ENCODE measurements at regions not wholly inside any gene's neighbourhood (a gene's known extent, or its start where the extent isn't known, plus 50 kb on each side); places are given as distances from the start of the nearest gene placed in this dataset.

DNA sequence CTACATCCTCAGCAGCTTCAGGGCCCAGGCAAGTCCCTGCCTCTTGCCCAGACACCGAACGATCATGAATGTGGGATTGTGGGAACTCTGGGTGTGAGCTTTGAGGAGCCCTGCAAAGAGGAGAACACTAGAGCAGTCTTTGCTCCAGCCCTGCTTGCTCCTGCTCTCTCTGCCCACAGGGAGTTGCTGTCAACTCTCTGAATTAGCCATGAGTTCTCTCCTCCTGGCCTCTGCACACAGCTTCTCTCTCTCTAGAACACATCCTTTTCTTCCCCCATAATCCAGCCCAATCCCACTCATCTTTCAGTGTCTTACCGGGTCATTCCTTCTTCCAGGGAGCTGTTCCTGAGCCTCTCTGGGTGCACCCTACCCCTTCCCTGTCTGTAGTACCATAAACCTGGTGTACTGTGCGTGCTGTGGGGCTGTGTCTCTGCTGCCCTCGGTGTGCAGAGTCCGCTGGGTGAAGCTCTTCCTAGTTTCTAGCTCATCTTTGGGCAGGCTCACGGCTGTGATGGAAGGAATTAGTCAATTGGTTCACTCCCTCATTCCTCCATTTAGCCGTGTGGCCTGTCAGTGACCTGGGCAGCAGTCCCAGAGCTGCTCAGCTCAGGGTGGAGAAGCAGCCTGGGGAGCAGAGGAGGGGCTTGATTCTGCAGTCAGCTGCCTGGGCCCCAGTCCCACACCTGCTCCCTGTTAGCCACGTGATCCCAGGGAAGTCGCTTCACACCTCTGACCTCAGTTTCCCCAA is 132.9 kb upstream of the HDAC4 start:
- TF ChIP-seq, protein P1, sequence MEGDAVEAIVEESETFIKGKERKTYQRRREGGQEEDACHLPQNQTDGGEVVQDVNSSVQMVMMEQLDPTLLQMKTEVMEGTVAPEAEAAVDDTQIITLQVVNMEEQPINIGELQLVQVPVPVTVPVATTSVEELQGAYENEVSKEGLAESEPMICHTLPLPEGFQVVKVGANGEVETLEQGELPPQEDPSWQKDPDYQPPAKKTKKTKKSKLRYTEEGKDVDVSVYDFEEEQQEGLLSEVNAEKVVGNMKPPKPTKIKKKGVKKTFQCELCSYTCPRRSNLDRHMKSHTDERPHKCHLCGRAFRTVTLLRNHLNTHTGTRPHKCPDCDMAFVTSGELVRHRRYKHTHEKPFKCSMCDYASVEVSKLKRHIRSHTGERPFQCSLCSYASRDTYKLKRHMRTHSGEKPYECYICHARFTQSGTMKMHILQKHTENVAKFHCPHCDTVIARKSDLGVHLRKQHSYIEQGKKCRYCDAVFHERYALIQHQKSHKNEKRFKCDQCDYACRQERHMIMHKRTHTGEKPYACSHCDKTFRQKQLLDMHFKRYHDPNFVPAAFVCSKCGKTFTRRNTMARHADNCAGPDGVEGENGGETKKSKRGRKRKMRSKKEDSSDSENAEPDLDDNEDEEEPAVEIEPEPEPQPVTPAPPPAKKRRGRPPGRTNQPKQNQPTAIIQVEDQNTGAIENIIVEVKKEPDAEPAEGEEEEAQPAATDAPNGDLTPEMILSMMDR (IDR thresholded peaks at IDR 0.05; ENCODE audit: poor library complexity, severe bottlenecking): no peak
- Histone ChIP-seq H3K27me3 (ENCODE audit: insufficient read depth, poor library complexity, severe bottlenecking) (no peaks in the 10 kb centered on the region), H3K4me1 (ENCODE audit: insufficient read depth, poor library complexity, severe bottlenecking) (no peaks in the 10 kb centered on the region), H3K27ac (ENCODE audit: poor library complexity, severe bottlenecking) (no peak overlapping the region), H3K4me3 (ENCODE audit: severe bottlenecking) (no peak overlapping the region), H3K36me3 (ENCODE audit: low read depth) (no peaks in the 10 kb centered on the region), H3K9me3 (ENCODE audit: severe bottlenecking) (no peaks in the 10 kb centered on the region)
- no peak for ATAC-seq (ENCODE audit: low read depth)
- DNase-seq (ENCODE audit: low spot score): peak; percentile 12

DNA sequence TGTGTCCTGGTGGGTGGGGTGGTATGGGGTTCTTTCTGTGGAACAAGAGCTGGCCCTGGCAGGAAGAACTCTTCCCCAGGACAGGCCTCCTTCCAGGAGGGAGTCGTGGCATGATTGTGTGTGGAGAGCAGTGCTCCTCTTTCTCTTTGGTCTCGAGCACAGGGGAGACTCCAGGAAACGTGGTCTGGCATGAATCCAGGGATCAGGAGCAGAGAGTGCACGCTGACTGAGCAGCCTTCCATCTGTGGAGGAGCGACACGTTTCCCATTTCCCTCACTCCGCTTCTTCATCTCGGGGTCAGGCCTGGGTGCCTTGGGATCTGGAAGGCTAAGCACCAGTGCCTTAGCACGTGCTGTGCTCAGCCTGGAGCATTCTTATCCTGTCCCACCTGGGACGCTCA is 132.0 kb upstream of the HDAC4 start:
- Histone ChIP-seq H3K4me3 (ENCODE audit: severe bottlenecking) (no peak overlapping the region), H3K27ac (ENCODE audit: poor library complexity, severe bottlenecking) (no peak overlapping the region), H3K4me1 (ENCODE audit: insufficient read depth, poor library complexity, severe bottlenecking) (no peaks in the 10 kb centered on the region), H3K36me3 (ENCODE audit: low read depth) (no peaks in the 10 kb centered on the region), H3K27me3 (ENCODE audit: insufficient read depth, poor library complexity, severe bottlenecking) (no peaks in the 10 kb centered on the region), H3K9me3 (ENCODE audit: severe bottlenecking) (no peaks in the 10 kb centered on the region)
- peak; percentile 51 for DNase-seq (ENCODE audit: low spot score)
- TF ChIP-seq, protein P1 (IDR thresholded peaks at IDR 0.05; ENCODE audit: poor library complexity, severe bottlenecking): no peak
- ATAC-seq (ENCODE audit: low read depth): peak; percentile 58; the same call in 2 of the 3 replicates

DNA sequence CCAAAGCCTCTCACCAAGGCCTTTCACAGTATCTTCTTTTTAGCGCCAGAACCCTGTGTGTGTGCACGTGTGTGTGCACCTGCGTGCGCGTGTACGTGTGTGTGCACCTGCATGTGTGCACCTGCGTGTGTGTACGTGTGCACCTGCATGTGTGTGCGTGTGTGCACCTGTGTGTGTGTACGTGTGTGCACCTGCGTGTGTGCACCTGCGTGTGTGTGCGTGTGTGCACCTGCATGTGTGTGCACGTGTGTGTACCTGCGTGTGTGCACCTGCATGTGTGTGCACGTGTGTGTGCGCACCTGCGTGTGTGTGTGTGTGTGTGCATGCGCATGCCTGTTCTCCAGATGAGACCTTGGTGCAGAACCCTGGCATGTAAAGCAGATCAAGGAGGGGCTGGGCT is 131.4 kb upstream of the HDAC4 start:
- H3K9me3 ChIP-seq (ENCODE audit: severe bottlenecking): no peaks in the 10 kb centered on the region
- H3K27me3 ChIP-seq (ENCODE audit: insufficient read depth, poor library complexity, severe bottlenecking): no peaks in the 10 kb centered on the region
- DNase-seq (ENCODE audit: low spot score) (peak; percentile 8), ATAC-seq (ENCODE audit: low read depth) (no peak)
- TF ChIP-seq, protein P1 (IDR thresholded peaks at IDR 0.05; ENCODE audit: poor library complexity, severe bottlenecking): no peak
- H3K4me1 ChIP-seq (ENCODE audit: insufficient read depth, poor library complexity, severe bottlenecking): no peaks in the 10 kb centered on the region
- no peaks in the 10 kb centered on the region for H3K36me3 ChIP-seq (ENCODE audit: low read depth)
- H3K4me3 ChIP-seq (ENCODE audit: severe bottlenecking): no peak overlapping the region
- H3K27ac ChIP-seq (ENCODE audit: poor library complexity, severe bottlenecking): no peak overlapping the region

DNA sequence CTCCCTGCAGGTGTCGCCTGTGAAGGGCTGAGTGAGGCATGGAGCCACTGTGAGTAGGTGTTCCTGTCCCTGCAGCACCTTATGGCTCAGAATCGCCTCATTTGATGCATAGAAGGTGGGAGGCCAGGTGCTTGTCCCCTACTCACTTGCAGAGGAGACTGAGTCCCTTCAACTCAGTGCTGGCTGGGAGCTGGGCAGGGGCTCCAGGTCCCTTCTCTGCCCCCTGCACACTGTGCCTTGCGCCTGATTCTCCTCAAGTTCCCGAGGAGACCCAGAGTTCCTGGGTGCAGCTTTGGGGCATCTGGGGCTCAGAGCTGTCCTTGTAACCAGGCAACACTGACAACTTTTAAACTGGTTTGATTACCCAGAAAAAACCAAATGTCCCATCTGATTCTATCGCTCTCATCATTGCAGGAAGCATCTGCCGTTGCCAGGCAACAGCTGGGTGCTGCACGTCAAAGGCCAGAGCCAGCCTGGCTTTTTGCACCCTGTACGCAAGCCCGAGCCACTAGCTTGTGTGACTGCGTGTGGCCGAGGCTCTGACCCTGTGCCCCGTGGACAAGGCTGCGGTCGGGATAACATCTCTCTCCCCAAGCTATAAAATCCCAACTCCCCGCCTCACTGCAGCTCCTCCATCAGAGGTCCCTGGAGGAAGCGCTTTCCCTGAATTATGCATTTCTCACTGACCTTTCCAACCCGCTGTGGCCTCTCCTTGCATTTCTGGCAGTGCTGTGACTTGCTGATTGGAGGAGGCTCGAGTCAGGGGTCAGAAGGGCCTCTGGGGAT is 130.8 kb upstream of the HDAC4 start:
- TF ChIP-seq, protein P1 (IDR thresholded peaks at IDR 0.05; ENCODE audit: poor library complexity, severe bottlenecking): no peak
- H3K36me3 ChIP-seq (ENCODE audit: low read depth): no peaks in the 10 kb centered on the region
- ATAC-seq (ENCODE audit: low read depth) (no peak), DNase-seq (ENCODE audit: low spot score) (no peak)
- no peaks in the 10 kb centered on the region for H3K9me3 ChIP-seq (ENCODE audit: severe bottlenecking)
- no peak overlapping the region for H3K27ac ChIP-seq (ENCODE audit: poor library complexity, severe bottlenecking)
- H3K4me3 ChIP-seq (ENCODE audit: severe bottlenecking): no peak overlapping the region
- H3K27me3 ChIP-seq (ENCODE audit: insufficient read depth, poor library complexity, severe bottlenecking): no peaks in the 10 kb centered on the region
- H3K4me1 ChIP-seq (ENCODE audit: insufficient read depth, poor library complexity, severe bottlenecking): no peaks in the 10 kb centered on the region
